ENCODE measurements at regions not wholly inside any gene's neighbourhood (a gene's known extent, or its start where the extent isn't known, plus 50 kb on each side); places are given as distances from the start of the nearest gene placed in this dataset.

DNA sequence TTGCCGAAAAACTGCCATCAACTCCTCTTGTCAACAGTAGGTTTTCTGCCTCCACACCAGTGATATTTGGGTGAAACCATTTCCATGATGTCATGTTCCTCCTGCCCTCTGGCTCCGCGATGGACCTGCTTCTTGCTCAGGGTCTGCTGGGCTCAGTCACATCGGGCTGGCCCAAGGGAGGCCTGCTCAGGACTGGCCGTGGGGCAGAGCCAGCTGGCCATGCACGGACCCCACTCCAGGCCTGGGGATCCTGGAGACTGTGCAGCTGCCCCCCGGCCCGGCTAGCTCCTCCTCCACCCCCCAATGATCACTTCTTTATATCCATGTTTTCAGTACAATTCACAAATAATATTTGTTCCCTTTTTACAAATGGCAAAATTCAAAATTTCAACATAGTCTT, 270.3 kb upstream of the CCDC54 start:
- Histone ChIP-seq H2AFZ (ENCODE audit: low read length) (no peak overlapping the region), H3K9me3 (ENCODE audit: insufficient read depth, low read depth, low read length) (no peaks in the 10 kb centered on the region), H3K4me3 (ENCODE audit: low read length, poor library complexity, severe bottlenecking) (no peak overlapping the region), H3K36me3 (ENCODE audit: insufficient read depth, low read length) (no peaks in the 10 kb centered on the region), H3F3A (ENCODE audit: low read depth) (no peaks in the 10 kb centered on the region), H3K4me1 (ENCODE audit: insufficient read depth, low read length, poor library complexity, severe bottlenecking) (no peaks in the 10 kb centered on the region), H3K9me2 (replicated peaks; ENCODE audit: low read depth, low read length) (no peaks in the 10 kb centered on the region), H4K20me1 (ENCODE audit: insufficient read depth, low read length, poor library complexity, severe bottlenecking) (no peaks in the 10 kb centered on the region), H3K79me2 (ENCODE audit: insufficient read depth, low read length) (no peaks in the 10 kb centered on the region), H3K9ac (ENCODE audit: low read depth, low read length, poor library complexity, severe bottlenecking) (no peak overlapping the region), H3K4me2 (ENCODE audit: low read depth, low read length, poor library complexity, severe bottlenecking) (no peak overlapping the region), H3K27me3 (ENCODE audit: insufficient read depth, low read length, poor library complexity, severe bottlenecking) (no peaks in the 10 kb centered on the region)
- no peak for TF ChIP-seq EZH2phosphoT487 (IDR thresholded peaks at IDR 0.05; ENCODE audit: borderline replicate concordance)
- TF ChIP-seq, protein P1, sequence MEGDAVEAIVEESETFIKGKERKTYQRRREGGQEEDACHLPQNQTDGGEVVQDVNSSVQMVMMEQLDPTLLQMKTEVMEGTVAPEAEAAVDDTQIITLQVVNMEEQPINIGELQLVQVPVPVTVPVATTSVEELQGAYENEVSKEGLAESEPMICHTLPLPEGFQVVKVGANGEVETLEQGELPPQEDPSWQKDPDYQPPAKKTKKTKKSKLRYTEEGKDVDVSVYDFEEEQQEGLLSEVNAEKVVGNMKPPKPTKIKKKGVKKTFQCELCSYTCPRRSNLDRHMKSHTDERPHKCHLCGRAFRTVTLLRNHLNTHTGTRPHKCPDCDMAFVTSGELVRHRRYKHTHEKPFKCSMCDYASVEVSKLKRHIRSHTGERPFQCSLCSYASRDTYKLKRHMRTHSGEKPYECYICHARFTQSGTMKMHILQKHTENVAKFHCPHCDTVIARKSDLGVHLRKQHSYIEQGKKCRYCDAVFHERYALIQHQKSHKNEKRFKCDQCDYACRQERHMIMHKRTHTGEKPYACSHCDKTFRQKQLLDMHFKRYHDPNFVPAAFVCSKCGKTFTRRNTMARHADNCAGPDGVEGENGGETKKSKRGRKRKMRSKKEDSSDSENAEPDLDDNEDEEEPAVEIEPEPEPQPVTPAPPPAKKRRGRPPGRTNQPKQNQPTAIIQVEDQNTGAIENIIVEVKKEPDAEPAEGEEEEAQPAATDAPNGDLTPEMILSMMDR (conservative IDR thresholded peaks at IDR 0.05; ENCODE audit: low read length) = no peak

- H3F3A ChIP-seq (ENCODE audit: low read depth) = no peaks in the 10 kb centered on the region
- H3K36me3 ChIP-seq (ENCODE audit: insufficient read depth, low read length) = no peaks in the 10 kb centered on the region
- H2AFZ ChIP-seq (ENCODE audit: low read length) = no peak overlapping the region
- H3K27me3 ChIP-seq (ENCODE audit: insufficient read depth, low read length, poor library complexity, severe bottlenecking) = no peaks in the 10 kb centered on the region
- H3K9me2 ChIP-seq (replicated peaks; ENCODE audit: low read depth, low read length) = no peaks in the 10 kb centered on the region
- no peak overlapping the region for H3K4me2 ChIP-seq (ENCODE audit: low read depth, low read length, poor library complexity, severe bottlenecking)
- H3K9me3 ChIP-seq (ENCODE audit: insufficient read depth, low read depth, low read length) = no peaks in the 10 kb centered on the region
- no peak overlapping the region for H3K9ac ChIP-seq (ENCODE audit: low read depth, low read length, poor library complexity, severe bottlenecking)
- TF ChIP-seq, protein P1 (conservative IDR thresholded peaks at IDR 0.05; ENCODE audit: low read length) = no peak
- TF ChIP-seq EZH2phosphoT487 (IDR thresholded peaks at IDR 0.05; ENCODE audit: borderline replicate concordance) = no peak
- no peaks in the 10 kb centered on the region for H3K79me2 ChIP-seq (ENCODE audit: insufficient read depth, low read length)
- H4K20me1 ChIP-seq (ENCODE audit: insufficient read depth, low read length, poor library complexity, severe bottlenecking) = no peaks in the 10 kb centered on the region
- H3K4me3 ChIP-seq (ENCODE audit: low read length, poor library complexity, severe bottlenecking) = no peak overlapping the region
- no peaks in the 10 kb centered on the region for H3K4me1 ChIP-seq (ENCODE audit: insufficient read depth, low read length, poor library complexity, severe bottlenecking)
Measured at GRCh38 chr3:107110596-107111305, 266.5 kb upstream of the CCDC54 start.

- TF ChIP-seq, protein P1 (conservative IDR thresholded peaks at IDR 0.05; ENCODE audit: low read length) = no peak
- TF ChIP-seq EZH2phosphoT487 (IDR thresholded peaks at IDR 0.05; ENCODE audit: borderline replicate concordance) = no peak
- Histone ChIP-seq H3K36me3 (ENCODE audit: insufficient read depth, low read length) (no peaks in the 10 kb centered on the region), H3K4me1 (ENCODE audit: insufficient read depth, low read length, poor library complexity, severe bottlenecking) (no peaks in the 10 kb centered on the region), H2AFZ (ENCODE audit: low read length) (no peak overlapping the region), H3K79me2 (ENCODE audit: insufficient read depth, low read length) (no peaks in the 10 kb centered on the region), H4K20me1 (ENCODE audit: insufficient read depth, low read length, poor library complexity, severe bottlenecking) (no peaks in the 10 kb centered on the region), H3K9ac (ENCODE audit: low read depth, low read length, poor library complexity, severe bottlenecking) (no peak overlapping the region), H3K9me3 (ENCODE audit: insufficient read depth, low read depth, low read length) (no peaks in the 10 kb centered on the region), H3K4me3 (ENCODE audit: low read length, poor library complexity, severe bottlenecking) (no peak overlapping the region), H3K4me2 (ENCODE audit: low read depth, low read length, poor library complexity, severe bottlenecking) (no peak overlapping the region), H3F3A (ENCODE audit: low read depth) (no peaks in the 10 kb centered on the region), H3K27me3 (ENCODE audit: insufficient read depth, low read length, poor library complexity, severe bottlenecking) (no peaks in the 10 kb centered on the region), H3K9me2 (replicated peaks; ENCODE audit: low read depth, low read length) (no peaks in the 10 kb centered on the region)
Measured at GRCh38 chr3:107111872-107112271, 265.4 kb upstream of the CCDC54 start.
